ENCODE measurements at regions not wholly inside any gene's neighbourhood (a gene's known extent, or its start where the extent isn't known, plus 50 kb on each side); places are given as distances from the start of the nearest gene placed in this dataset.

- H3K4me2 ChIP-seq (ENCODE audit: insufficient read depth, insufficient read length, low read length) = no peak overlapping the region
- H3K9me3 Mint-ChIP-seq = no peaks in the 10 kb centered on the region; a peak in 2 of 5 replicates
- WGBS (ENCODE audit: extremely low coverage, insufficient read length, low lambda C conversion rate) = no CpG with 5 or more reads among the region's 1 CpG
These were observed 169.3 kb downstream of the CD83 start for GRCh38 chr6:14286634-14287428.

More at GRCh38 chr6:14286634-14287428, 169.3 kb downstream of the CD83 start:
- Histone ChIP-seq H3K9me3 (ENCODE audit: control insufficient read depth, low read depth, low read length) (no peaks in the 10 kb centered on the region), H3K4me1 (ENCODE audit: insufficient read depth, low read length) (peaks cover 8% of the 10 kb centered on the region), H4K20me1 (ENCODE audit: control insufficient read depth, insufficient read depth, insufficient read length) (no peaks in the 10 kb centered on the region), H2BK120ac (ENCODE audit: low read depth, low read length, poor library complexity, severe bottlenecking) (no peak overlapping the region), H3K79me1 (ENCODE audit: insufficient read depth, low read depth, low read length, poor library complexity, severe bottlenecking) (no peaks in the 10 kb centered on the region), H2BK20ac (ENCODE audit: low read depth, low read length, poor library complexity, severe bottlenecking) (no peak overlapping the region), H3K18ac (ENCODE audit: insufficient read length, low read depth, low read length) (no peak overlapping the region), H2AFZ (ENCODE audit: low read length) (no peak overlapping the region), H3K23me2 (ENCODE audit: insufficient read length, low read depth, low read length, poor library complexity, severe bottlenecking) (no peaks in the 10 kb centered on the region), H2BK5ac (ENCODE audit: insufficient read length, low read length) (no peak overlapping the region), H3K23ac (ENCODE audit: insufficient read length, low read depth, low read length) (no peak overlapping the region), H3K27ac (ENCODE audit: insufficient read length, low read depth, low read length) (no peak overlapping the region), H4K5ac (ENCODE audit: insufficient read length, low read depth, low read length) (no peak overlapping the region), H3K56ac (ENCODE audit: insufficient read length, low read depth, low read length) (no peak overlapping the region), H3K9ac (ENCODE audit: extremely low read depth, insufficient read length, low read length) (no peak overlapping the region), H2BK12ac (ENCODE audit: insufficient read length, low read depth, low read length) (no peak overlapping the region), H4K91ac (ENCODE audit: insufficient read length, low read depth, low read length) (no peak overlapping the region), H3T11ph (ENCODE audit: low read length) (no peak overlapping the region), H4K8ac (replicated peaks; ENCODE audit: insufficient read length, low read depth, low read length) (no peak overlapping the region), H3K27me3 (ENCODE audit: insufficient read depth, low read length) (no peaks in the 10 kb centered on the region), H2AK5ac (ENCODE audit: insufficient read length, low read length) (no peak overlapping the region), H2BK15ac (ENCODE audit: low read depth, low read length) (no peak overlapping the region), H3K4ac (ENCODE audit: low read depth, low read length) (no peak overlapping the region), H3K79me2 (ENCODE audit: insufficient read depth, low read length) (no peaks in the 10 kb centered on the region), H3K14ac (ENCODE audit: insufficient read depth, low read length) (no peak overlapping the region)
- peaks cover 42 to 68% of the 10 kb centered on the region in 2 experiments for H3K4me1 Mint-ChIP-seq
- no peak overlapping the region for H3K4me3 Mint-ChIP-seq
- no peak for DNase-seq
- H3K36me3 Mint-ChIP-seq (ENCODE audit: insufficient read depth in 1 of 3, low read depth in 3 of 3) = peaks cover 2 to 48% (median 7%) of the 10 kb centered on the region in 3 experiments; a peak in 5 of 7 replicates
- peak overlapping the region in 1 of 3 experiments; percentile 13; a peak in 1 of 7 replicates for H3K27ac Mint-ChIP-seq
- TF ChIP-seq CTCF (conservative IDR thresholded peaks at IDR 0.05) = no peak; the same call in 1 of the 3 replicates
- no peaks in the 10 kb centered on the region; the same call in none of the 2 replicates for H3K27me3 Mint-ChIP-seq (ENCODE audit: low read depth)
